Right lobe of liver (tissue), 4 donors: ENCODE measurements at regions not wholly inside any gene's neighbourhood (a gene's known extent, or its start where the extent isn't known, plus 50 kb on each side); places are given as distances from the start of the nearest gene placed in this dataset.

ENCODE experiments used
- POLR2A ChIP-seq: fragments of 450-650 bp; IDR thresholded peaks from one replicate; pipeline ENCODE4 v1.6.1; 2017; ENCODE audit warnings: antibody characterized with exemption, mild to moderate bottlenecking
- TF ChIP-seq, protein P1 (sequence below), 4 donors: fragments of 200-600 bp in 3 of 4; fragments of 450-650 bp in 1 of 4; IDR thresholded peaks; one replicate each; pipeline versions ENCODE4 v1.5.1 to v1.8.0; 2016 to 2022; ENCODE audit warnings: antibody characterized with exemption in 4 of 4, mild to moderate bottlenecking in 2 of 4
- donor health status: DM: no; HTN: no; CAD: no.
- donor health status: DM: no; HTN: no; CAD: no.
- donor health status: DM: no; HTN: yes; CAD: no.

DNA sequence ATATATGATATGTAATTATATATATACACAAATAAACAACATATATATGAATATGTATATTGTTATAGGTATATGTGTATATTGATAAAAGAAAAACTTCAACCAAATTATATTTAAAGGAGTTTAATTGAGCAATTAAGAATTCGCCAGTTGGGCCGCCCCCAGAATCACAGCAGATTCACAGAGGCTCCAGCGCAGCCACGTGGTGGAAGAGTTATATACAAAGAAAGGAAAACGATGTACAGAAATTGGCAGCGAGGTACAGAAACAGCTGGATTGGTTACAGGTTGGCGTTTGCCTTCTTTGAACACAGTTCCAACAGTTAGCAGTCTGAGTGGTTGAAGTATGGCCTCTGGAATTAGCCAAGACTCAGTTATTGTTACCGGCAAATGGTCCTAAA, 137.3 kb upstream of the SLC24A5 start:
- TF ChIP-seq, protein P1, sequence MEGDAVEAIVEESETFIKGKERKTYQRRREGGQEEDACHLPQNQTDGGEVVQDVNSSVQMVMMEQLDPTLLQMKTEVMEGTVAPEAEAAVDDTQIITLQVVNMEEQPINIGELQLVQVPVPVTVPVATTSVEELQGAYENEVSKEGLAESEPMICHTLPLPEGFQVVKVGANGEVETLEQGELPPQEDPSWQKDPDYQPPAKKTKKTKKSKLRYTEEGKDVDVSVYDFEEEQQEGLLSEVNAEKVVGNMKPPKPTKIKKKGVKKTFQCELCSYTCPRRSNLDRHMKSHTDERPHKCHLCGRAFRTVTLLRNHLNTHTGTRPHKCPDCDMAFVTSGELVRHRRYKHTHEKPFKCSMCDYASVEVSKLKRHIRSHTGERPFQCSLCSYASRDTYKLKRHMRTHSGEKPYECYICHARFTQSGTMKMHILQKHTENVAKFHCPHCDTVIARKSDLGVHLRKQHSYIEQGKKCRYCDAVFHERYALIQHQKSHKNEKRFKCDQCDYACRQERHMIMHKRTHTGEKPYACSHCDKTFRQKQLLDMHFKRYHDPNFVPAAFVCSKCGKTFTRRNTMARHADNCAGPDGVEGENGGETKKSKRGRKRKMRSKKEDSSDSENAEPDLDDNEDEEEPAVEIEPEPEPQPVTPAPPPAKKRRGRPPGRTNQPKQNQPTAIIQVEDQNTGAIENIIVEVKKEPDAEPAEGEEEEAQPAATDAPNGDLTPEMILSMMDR (IDR thresholded peaks at IDR 0.05), result no peak
- TF ChIP-seq POLR2A, result no peak
